Breast epithelium (tissue), 4 donors: ENCODE measurements at regions not wholly inside any gene's neighbourhood (a gene's known extent, or its start where the extent isn't known, plus 50 kb on each side); places are given as distances from the start of the nearest gene placed in this dataset.
"Not testable (repeated sequence)": the region's sequence is repeated elsewhere in the genome, so short reads cannot be mapped to it uniquely, and the experiment has no call there.

ENCODE experiments used
- DNase-seq, 2 donors: peaks; one replicate each; pipeline ENCODE4 v3.0.0-alpha.2; 2019; ENCODE audit warnings: low spot score in 2 of 2
- H3K27ac ChIP-seq, 2 donors: fragments of 200-600 bp; sonication (generic) in 1 of 2; one replicate each; pipeline ENCODE4 v1.5.1; 2016 to 2019; ENCODE audit warnings: mild to moderate bottlenecking in 1 of 2
- H3K27me3 ChIP-seq, 2 donors: fragments of 200-600 bp; sonication (generic) in 1 of 2; one replicate each; pipeline versions ENCODE4 v1.5.1 to v1.6.0; 2017 to 2019; ENCODE audit warnings: control low read depth in 1 of 2, mild to moderate bottlenecking in 1 of 2
- H3K36me3 ChIP-seq: fragments of 200-600 bp; one replicate; pipeline ENCODE4 v1.5.1; 2019
- H3K4me1 ChIP-seq, 2 donors: fragments of 200-600 bp; sonication (generic); one replicate each; pipeline ENCODE4 v1.5.1; 2016 to 2019; ENCODE audit warnings: control low read depth in 1 of 2
- H3K4me3 ChIP-seq, 3 donors: fragments of 200-600 bp; sonication (generic); 1 replicate in 2 of 3; 2 replicates in 1 of 3; pipeline ENCODE4 v1.5.1; 2016 to 2019; ENCODE audit warnings: mild to moderate bottlenecking in 3 of 3, moderate library complexity in 2 of 3
- H3K9me3 ChIP-seq, 2 donors: fragments of 200-600 bp; sonication (generic) in 1 of 2; one replicate each; pipeline ENCODE4 v1.5.1; 2016 to 2019; ENCODE audit warnings: control low read depth in 1 of 2
- CTCF ChIP-seq, 3 donors: fragments of 450-650 bp; IDR thresholded peaks; one replicate each; pipeline ENCODE4 v1.5.1; 2016 to 2017; ENCODE audit warnings: antibody characterized with exemption in 3 of 3, mild to moderate bottlenecking in 3 of 3, moderate library complexity in 3 of 3
- POLR2A ChIP-seq: fragments of 450-650 bp; IDR thresholded peaks from one replicate; pipeline ENCODE4 v1.6.1; 2016; ENCODE audit warnings: antibody characterized with exemption, mild to moderate bottlenecking, moderate library complexity
- POLR2AphosphoS5 ChIP-seq, 3 donors: sonication (generic); formaldehyde crosslinking; IDR thresholded peaks; one replicate each; pipeline ENCODE4 v1.6.1; 2017; ENCODE audit warnings: antibody characterized with exemption in 3 of 3
- intact Hi-C: fragments of 100-400 bp; cut with DNase I; formaldehyde crosslinking; loops from one replicate; pipeline ENCODE4 v1.15.1; 2023; ENCODE audit warnings: low total_unique reads

- Histone ChIP-seq H3K4me1 (peaks cover 0 to 6% of the 10 kb centered on the region in 2 donors), H3K9me3 (peaks cover 0 to 6% of the 10 kb centered on the region in 2 donors), H3K36me3 (no peaks in the 10 kb centered on the region), H3K4me3 (peak overlapping the region in 1 of 3 donors; percentile 25), H3K27me3 (no peaks in the 10 kb centered on the region), H3K27ac (peak overlapping the region; percentile 25 to 26)
- intact Hi-C loops: no loop called here
- DNase-seq: peak; percentile 43 to 46
- no peak for TF ChIP-seq POLR2A
- no peak for TF ChIP-seq POLR2AphosphoS5 (IDR thresholded peaks at IDR 0.05)
- no peak for TF ChIP-seq CTCF (IDR thresholded peaks at IDR 0.05)
Measured at GRCh38 chr6:170147832-170148708, 142.8 kb downstream of the DLL1 start.

- H3K4me1 ChIP-seq: no peaks in the 10 kb centered on the region
- H3K9me3 ChIP-seq: peaks cover 0 to 6% of the 10 kb centered on the region in 2 donors
- H3K27ac ChIP-seq: peak overlapping the region in 1 of 2 donors; percentile 25
- TF ChIP-seq POLR2AphosphoS5 (IDR thresholded peaks at IDR 0.05) (no peak), POLR2A (no peak), CTCF (IDR thresholded peaks at IDR 0.05) (no peak)
- peak; percentile 38 to 78 for DNase-seq
- H3K36me3 ChIP-seq: no peaks in the 10 kb centered on the region
- no peak overlapping the region for H3K4me3 ChIP-seq
- intact Hi-C loops: no loop called here
- no peaks in the 10 kb centered on the region for H3K27me3 ChIP-seq
Measured at GRCh38 chr6:170147056-170147787, 143.7 kb downstream of the DLL1 start.

GRCh38 chr6:170146640-170147039, 144.2 kb downstream of the DLL1 start:
- intact Hi-C loops: no loop called here
- TF ChIP-seq POLR2AphosphoS5 (IDR thresholded peaks at IDR 0.05): no peak
- no peak for TF ChIP-seq CTCF (IDR thresholded peaks at IDR 0.05)
- no peak for TF ChIP-seq POLR2A
- DNase-seq: peak in 1 of 2 donors; percentile 42
- Histone ChIP-seq H3K9me3 (peaks cover 0 to 6% of the 10 kb centered on the region in 2 donors), H3K4me3 (no peak overlapping the region), H3K27me3 (no peaks in the 10 kb centered on the region), H3K36me3 (no peaks in the 10 kb centered on the region), H3K27ac (no peak overlapping the region), H3K4me1 (no peaks in the 10 kb centered on the region)

GRCh38 chr6:170146131-170146530, 144.7 kb downstream of the DLL1 start:
- H3K27ac ChIP-seq, H3K36me3 ChIP-seq, H3K4me1 ChIP-seq, H3K9me3 ChIP-seq, H3K27me3 ChIP-seq, H3K4me3 ChIP-seq, intact Hi-C loops: not testable (repeated sequence)
- peak in 1 of 2 donors; percentile 19 for DNase-seq

- H3K4me3 ChIP-seq, H3K27ac ChIP-seq, H3K36me3 ChIP-seq, H3K27me3 ChIP-seq, intact Hi-C loops, H3K4me1 ChIP-seq, DNase-seq, H3K9me3 ChIP-seq: not testable (repeated sequence)
Measured at GRCh38 chr6:170145716-170146115, 145.2 kb downstream of the DLL1 start.

- H3K36me3 ChIP-seq: no peaks in the 10 kb centered on the region
- H3K27ac ChIP-seq: no peak overlapping the region
- no peak for DNase-seq
- H3K9me3 ChIP-seq: peaks cover 0 to 6% of the 10 kb centered on the region in 2 donors
- H3K4me1 ChIP-seq: no peaks in the 10 kb centered on the region
- TF ChIP-seq POLR2AphosphoS5 (IDR thresholded peaks at IDR 0.05) (no peak), CTCF (IDR thresholded peaks at IDR 0.05) (no peak), POLR2A (no peak)
- no peak overlapping the region for H3K4me3 ChIP-seq
- intact Hi-C loops: no loop called here
- H3K27me3 ChIP-seq: no peaks in the 10 kb centered on the region
Measured at GRCh38 chr6:170145272-170145592, 145.6 kb downstream of the DLL1 start.
